ENCODE measurements at regions not wholly inside any gene's neighbourhood (a gene's known extent, or its start where the extent isn't known, plus 50 kb on each side); places are given as distances from the start of the nearest gene placed in this dataset.

DNA sequence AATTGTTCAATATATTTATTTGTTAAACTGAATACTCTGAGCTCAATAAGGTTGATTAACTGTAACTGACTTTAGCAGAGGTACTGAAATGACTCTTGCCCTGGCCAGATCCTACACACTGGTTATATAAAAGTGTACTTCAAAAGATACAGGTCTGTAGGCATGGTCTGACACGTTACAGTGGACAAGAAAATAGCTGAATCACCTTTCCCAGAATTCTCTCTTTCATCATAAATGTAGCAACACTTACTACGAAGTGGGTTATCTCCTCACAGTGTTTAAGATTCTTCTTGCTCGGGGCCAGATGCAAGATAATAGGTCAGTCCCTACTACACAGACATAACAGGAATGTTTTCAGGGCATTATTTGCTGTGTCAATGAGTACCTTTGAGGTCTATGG, 107.0 kb upstream of the ZC3H15 start (continued):
- TF ChIP-seq, protein P1, sequence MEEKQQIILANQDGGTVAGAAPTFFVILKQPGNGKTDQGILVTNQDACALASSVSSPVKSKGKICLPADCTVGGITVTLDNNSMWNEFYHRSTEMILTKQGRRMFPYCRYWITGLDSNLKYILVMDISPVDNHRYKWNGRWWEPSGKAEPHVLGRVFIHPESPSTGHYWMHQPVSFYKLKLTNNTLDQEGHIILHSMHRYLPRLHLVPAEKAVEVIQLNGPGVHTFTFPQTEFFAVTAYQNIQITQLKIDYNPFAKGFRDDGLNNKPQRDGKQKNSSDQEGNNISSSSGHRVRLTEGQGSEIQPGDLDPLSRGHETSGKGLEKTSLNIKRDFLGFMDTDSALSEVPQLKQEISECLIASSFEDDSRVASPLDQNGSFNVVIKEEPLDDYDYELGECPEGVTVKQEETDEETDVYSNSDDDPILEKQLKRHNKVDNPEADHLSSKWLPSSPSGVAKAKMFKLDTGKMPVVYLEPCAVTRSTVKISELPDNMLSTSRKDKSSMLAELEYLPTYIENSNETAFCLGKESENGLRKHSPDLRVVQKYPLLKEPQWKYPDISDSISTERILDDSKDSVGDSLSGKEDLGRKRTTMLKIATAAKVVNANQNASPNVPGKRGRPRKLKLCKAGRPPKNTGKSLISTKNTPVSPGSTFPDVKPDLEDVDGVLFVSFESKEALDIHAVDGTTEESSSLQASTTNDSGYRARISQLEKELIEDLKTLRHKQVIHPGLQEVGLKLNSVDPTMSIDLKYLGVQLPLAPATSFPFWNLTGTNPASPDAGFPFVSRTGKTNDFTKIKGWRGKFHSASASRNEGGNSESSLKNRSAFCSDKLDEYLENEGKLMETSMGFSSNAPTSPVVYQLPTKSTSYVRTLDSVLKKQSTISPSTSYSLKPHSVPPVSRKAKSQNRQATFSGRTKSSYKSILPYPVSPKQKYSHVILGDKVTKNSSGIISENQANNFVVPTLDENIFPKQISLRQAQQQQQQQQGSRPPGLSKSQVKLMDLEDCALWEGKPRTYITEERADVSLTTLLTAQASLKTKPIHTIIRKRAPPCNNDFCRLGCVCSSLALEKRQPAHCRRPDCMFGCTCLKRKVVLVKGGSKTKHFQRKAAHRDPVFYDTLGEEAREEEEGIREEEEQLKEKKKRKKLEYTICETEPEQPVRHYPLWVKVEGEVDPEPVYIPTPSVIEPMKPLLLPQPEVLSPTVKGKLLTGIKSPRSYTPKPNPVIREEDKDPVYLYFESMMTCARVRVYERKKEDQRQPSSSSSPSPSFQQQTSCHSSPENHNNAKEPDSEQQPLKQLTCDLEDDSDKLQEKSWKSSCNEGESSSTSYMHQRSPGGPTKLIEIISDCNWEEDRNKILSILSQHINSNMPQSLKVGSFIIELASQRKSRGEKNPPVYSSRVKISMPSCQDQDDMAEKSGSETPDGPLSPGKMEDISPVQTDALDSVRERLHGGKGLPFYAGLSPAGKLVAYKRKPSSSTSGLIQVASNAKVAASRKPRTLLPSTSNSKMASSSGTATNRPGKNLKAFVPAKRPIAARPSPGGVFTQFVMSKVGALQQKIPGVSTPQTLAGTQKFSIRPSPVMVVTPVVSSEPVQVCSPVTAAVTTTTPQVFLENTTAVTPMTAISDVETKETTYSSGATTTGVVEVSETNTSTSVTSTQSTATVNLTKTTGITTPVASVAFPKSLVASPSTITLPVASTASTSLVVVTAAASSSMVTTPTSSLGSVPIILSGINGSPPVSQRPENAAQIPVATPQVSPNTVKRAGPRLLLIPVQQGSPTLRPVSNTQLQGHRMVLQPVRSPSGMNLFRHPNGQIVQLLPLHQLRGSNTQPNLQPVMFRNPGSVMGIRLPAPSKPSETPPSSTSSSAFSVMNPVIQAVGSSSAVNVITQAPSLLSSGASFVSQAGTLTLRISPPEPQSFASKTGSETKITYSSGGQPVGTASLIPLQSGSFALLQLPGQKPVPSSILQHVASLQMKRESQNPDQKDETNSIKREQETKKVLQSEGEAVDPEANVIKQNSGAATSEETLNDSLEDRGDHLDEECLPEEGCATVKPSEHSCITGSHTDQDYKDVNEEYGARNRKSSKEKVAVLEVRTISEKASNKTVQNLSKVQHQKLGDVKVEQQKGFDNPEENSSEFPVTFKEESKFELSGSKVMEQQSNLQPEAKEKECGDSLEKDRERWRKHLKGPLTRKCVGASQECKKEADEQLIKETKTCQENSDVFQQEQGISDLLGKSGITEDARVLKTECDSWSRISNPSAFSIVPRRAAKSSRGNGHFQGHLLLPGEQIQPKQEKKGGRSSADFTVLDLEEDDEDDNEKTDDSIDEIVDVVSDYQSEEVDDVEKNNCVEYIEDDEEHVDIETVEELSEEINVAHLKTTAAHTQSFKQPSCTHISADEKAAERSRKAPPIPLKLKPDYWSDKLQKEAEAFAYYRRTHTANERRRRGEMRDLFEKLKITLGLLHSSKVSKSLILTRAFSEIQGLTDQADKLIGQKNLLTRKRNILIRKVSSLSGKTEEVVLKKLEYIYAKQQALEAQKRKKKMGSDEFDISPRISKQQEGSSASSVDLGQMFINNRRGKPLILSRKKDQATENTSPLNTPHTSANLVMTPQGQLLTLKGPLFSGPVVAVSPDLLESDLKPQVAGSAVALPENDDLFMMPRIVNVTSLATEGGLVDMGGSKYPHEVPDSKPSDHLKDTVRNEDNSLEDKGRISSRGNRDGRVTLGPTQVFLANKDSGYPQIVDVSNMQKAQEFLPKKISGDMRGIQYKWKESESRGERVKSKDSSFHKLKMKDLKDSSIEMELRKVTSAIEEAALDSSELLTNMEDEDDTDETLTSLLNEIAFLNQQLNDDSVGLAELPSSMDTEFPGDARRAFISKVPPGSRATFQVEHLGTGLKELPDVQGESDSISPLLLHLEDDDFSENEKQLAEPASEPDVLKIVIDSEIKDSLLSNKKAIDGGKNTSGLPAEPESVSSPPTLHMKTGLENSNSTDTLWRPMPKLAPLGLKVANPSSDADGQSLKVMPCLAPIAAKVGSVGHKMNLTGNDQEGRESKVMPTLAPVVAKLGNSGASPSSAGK (IDR thresholded peaks at IDR 0.05) = peak; percentile 81
- TF ChIP-seq ZNF121 (CRISPR knock-in tag; conservative IDR thresholded peaks at IDR 0.05) = no peak
- peak; percentile 82 for TF ChIP-seq BACH1 (tag; IDR thresholded peaks at IDR 0.05)
- no peak for TF ChIP-seq DNMT1 (IDR thresholded peaks at IDR 0.05)
- peak; percentile 79 for TF ChIP-seq CEBPB (tag; IDR thresholded peaks at IDR 0.05)
- TF ChIP-seq ZNF778 (CRISPR knock-in tag; IDR thresholded peaks at IDR 0.05) = no peak
- TF ChIP-seq, protein P2, sequence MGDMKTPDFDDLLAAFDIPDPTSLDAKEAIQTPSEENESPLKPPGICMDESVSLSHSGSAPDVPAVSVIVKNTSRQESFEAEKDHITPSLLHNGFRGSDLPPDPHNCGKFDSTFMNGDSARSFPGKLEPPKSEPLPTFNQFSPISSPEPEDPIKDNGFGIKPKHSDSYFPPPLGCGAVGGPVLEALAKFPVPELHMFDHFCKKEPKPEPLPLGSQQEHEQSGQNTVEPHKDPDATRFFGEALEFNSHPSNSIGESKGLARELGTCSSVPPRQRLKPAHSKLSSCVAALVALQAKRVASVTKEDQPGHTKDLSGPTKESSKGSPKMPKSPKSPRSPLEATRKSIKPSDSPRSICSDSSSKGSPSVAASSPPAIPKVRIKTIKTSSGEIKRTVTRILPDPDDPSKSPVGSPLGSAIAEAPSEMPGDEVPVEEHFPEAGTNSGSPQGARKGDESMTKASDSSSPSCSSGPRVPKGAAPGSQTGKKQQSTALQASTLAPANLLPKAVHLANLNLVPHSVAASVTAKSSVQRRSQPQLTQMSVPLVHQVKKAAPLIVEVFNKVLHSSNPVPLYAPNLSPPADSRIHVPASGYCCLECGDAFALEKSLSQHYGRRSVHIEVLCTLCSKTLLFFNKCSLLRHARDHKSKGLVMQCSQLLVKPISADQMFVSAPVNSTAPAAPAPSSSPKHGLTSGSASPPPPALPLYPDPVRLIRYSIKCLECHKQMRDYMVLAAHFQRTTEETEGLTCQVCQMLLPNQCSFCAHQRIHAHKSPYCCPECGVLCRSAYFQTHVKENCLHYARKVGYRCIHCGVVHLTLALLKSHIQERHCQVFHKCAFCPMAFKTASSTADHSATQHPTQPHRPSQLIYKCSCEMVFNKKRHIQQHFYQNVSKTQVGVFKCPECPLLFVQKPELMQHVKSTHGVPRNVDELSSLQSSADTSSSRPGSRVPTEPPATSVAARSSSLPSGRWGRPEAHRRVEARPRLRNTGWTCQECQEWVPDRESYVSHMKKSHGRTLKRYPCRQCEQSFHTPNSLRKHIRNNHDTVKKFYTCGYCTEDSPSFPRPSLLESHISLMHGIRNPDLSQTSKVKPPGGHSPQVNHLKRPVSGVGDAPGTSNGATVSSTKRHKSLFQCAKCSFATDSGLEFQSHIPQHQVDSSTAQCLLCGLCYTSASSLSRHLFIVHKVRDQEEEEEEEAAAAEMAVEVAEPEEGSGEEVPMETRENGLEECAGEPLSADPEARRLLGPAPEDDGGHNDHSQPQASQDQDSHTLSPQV (IDR thresholded peaks at IDR 0.05) = peak; percentile 74; the same call in 1 of the 2 replicates
- TF ChIP-seq CEBPG (CRISPR knock-in tag; IDR thresholded peaks at IDR 0.05) = no peak
- peak; percentile 65 to 71 for TF ChIP-seq CEBPG (tag; conservative IDR thresholded peaks at IDR 0.05 in 1 of 2, IDR thresholded peaks at IDR 0.05 in 1 of 2)
- TF ChIP-seq MEIS2 (IDR thresholded peaks at IDR 0.05; ENCODE audit: partially characterized antibody) = peak; percentile 77
- 0 out of 2 replicates have a peak, but pooled peaks have one; percentile 8 for TF ChIP-seq EP300 (IDR thresholded peaks at IDR 0.05; ENCODE audit: low read length)
- peak; percentile 75 for TF ChIP-seq C11orf30 (IDR thresholded peaks at IDR 0.05; ENCODE audit: low read depth)
